A549 (cell line): ENCODE measurements at regions not wholly inside any gene's neighbourhood (a gene's known extent, or its start where the extent isn't known, plus 50 kb on each side); places are given as distances from the start of the nearest gene placed in this dataset.

Experiments
- ATAC-seq, 2 experiments: fragments of 200-7000 bp in 1 of 2; fragments of >200 bp in 1 of 2; cut with Nextera tagmentation in 1 of 2; cut with Tn5 transposase in 1 of 2; 3 replicates each; pipeline versions ENCODE4 v1.8.0 to v1.9.1; 2018 to 2020; ENCODE audit warnings: mild to moderate bottlenecking in 1 of 2, moderate library complexity in 1 of 2
- CTCF ChIA-PET: fragments of 300-600 bp; sonication (Branson Sonifier 250); formaldehyde crosslinking; extraction: SDS; loops from one replicate; lab custom pipeline; 2021; ENCODE audit warnings: antibody characterized with exemption, inconsistent platforms; lab: Yijun Ruan, JAX
- POLR2A ChIA-PET: fragments of 350-600 bp; formaldehyde crosslinking; extraction: SDS; loops from one replicate; lab custom pipeline; 2021; ENCODE audit warnings: antibody characterized with exemption, inconsistent platforms; lab: Yijun Ruan, JAX
- DNase-seq, 2 experiments: peaks; one replicate each; pipeline versions ENCODE4 v3.0.0 to v3.0.0-alpha.2; 2011 to 2016; ENCODE audit warnings: low read depth in 1 of 2, low spot score in 1 of 2
- FAIRE-seq: peaks from 2 replicates; lab custom pipeline; 2011; peaks lifted over from hg19 to GRCh38; lab: Jason Lieb, UNC
- H3K27ac ChIP-seq, 2 experiments: fragments of >200 bp; sonication (Bioruptor Twin); formaldehyde crosslinking; 3 replicates each; pipeline ENCODE4 v1.5.1; 2016 to 2017
- H3K4me1 ChIP-seq: fragments of >200 bp; sonication (Bioruptor Twin); formaldehyde crosslinking; 3 replicates; pipeline ENCODE4 v1.6.1; 2016
- H3K4me2 ChIP-seq: fragments of >200 bp; sonication (Bioruptor Twin); formaldehyde crosslinking; 3 replicates; pipeline ENCODE4 v1.6.1; 2016
- H3K4me3 ChIP-seq: fragments of >200 bp; sonication (Bioruptor Twin); formaldehyde crosslinking; 3 replicates; pipeline ENCODE4 v1.5.1; 2016
- H3K9me3 ChIP-seq: fragments of >200 bp; sonication (Bioruptor Twin); formaldehyde crosslinking; 3 replicates; pipeline ENCODE4 v1.6.1; 2016
- CBX8 ChIP-seq: fragments of 200-600 bp; sonication (generic); IDR thresholded peaks from 2 replicates; pipeline ENCODE4 v1.6.1; 2016
- CEBPB ChIP-seq, 2 experiments: fragments of >200 bp in 1 of 2; sonication (Bioruptor Twin) in 1 of 2; formaldehyde crosslinking in 1 of 2; IDR thresholded peaks; 2 replicates each; pipeline ENCODE4 v1.6.1; 2012 to 2016
- CHD2 ChIP-seq: fragments of 150-350 bp; IDR thresholded peaks from 2 replicates; pipeline ENCODE4 v1.6.1; 2014; ENCODE audit warnings: low read length; ENCODE audit not compliant: partially characterized antibody
- CHD4 ChIP-seq: fragments of 200-600 bp; sonication (generic); IDR thresholded peaks from 2 replicates; pipeline ENCODE4 v1.6.1; 2016; ENCODE audit warnings: antibody characterized with exemption, mild to moderate bottlenecking, borderline replicate concordance
- CTCF ChIP-seq: fragments of >200 bp; sonication (Bioruptor Twin); formaldehyde crosslinking; IDR thresholded peaks from 3 replicates; pipeline ENCODE4 v1.5.1; 2016
- EHF ChIP-seq: fragments of 250-450 bp; sonication (Bioruptor Pico); IDR thresholded peaks from 2 replicates; pipeline ENCODE4 v1.5.0; 2020; ENCODE audit warnings: mild to moderate bottlenecking
- FOSB ChIP-seq: fragments of 250-450 bp; sonication (Bioruptor Pico); IDR thresholded peaks from 2 replicates; pipeline ENCODE4 v1.5.0; 2020; ENCODE audit warnings: mild to moderate bottlenecking, moderate library complexity
- FOXS1 ChIP-seq: fragments of 250-450 bp; sonication (Bioruptor Pico); IDR thresholded peaks from 2 replicates; pipeline ENCODE4 v1.5.0; 2020; ENCODE audit warnings: mild to moderate bottlenecking, moderate library complexity
- HDAC2 ChIP-seq: fragments of 200-600 bp; sonication (generic); IDR thresholded peaks from 2 replicates; pipeline ENCODE4 v1.6.1; 2016
- HES2 ChIP-seq: fragments of >200 bp; sonication (Bioruptor Twin); formaldehyde crosslinking; IDR thresholded peaks from 2 replicates; pipeline ENCODE4 v1.6.1; 2016
- HMGXB4 ChIP-seq: fragments of 250-450 bp; sonication (Bioruptor Pico); IDR thresholded peaks from 2 replicates; pipeline ENCODE4 v1.5.0; 2021; ENCODE audit warnings: mild to moderate bottlenecking, moderate library complexity, borderline replicate concordance
- HOXB13 ChIP-seq: fragments of 250-450 bp; sonication (Bioruptor Pico); IDR thresholded peaks from 2 replicates; pipeline ENCODE4 v1.5.0; 2020; ENCODE audit warnings: low read depth, mild to moderate bottlenecking, moderate library complexity
- HOXB5 ChIP-seq: fragments of 250-450 bp; sonication (Bioruptor Pico); IDR thresholded peaks from 2 replicates; pipeline ENCODE4 v1.5.0; 2020; ENCODE audit warnings: mild to moderate bottlenecking, moderate library complexity
- JUN ChIP-seq, 2 experiments: fragments of >200 bp; sonication (Bioruptor Twin); formaldehyde crosslinking; IDR thresholded peaks; 2 replicates in 1 of 2; 3 replicates in 1 of 2; pipeline ENCODE4 v1.6.1; 2016 to 2017
- KDM1A ChIP-seq: fragments of 200-600 bp; sonication (generic); IDR thresholded peaks from 2 replicates; pipeline ENCODE4 v1.6.1; 2016; ENCODE audit warnings: low read depth, mild to moderate bottlenecking
- MAFK ChIP-seq: fragments of 450-650 bp; IDR thresholded peaks from 2 replicates; pipeline ENCODE4 v1.6.1; 2014; ENCODE audit not compliant: partially characterized antibody
- MAZ ChIP-seq: fragments of 150-350 bp; IDR thresholded peaks from 2 replicates; pipeline ENCODE4 v1.6.1; 2014; ENCODE audit warnings: antibody characterized with exemption, low read depth, low read length, borderline replicate concordance
- NFE2L2 ChIP-seq: fragments of 150-350 bp; conservative IDR thresholded peaks from 2 replicates; pipeline ENCODE4 v1.6.1; 2014; ENCODE audit warnings: low read length
- PBX3 ChIP-seq: IDR thresholded peaks from 2 replicates; pipeline ENCODE4 v1.6.1; 2012
- PHF8 ChIP-seq: fragments of 200-600 bp; sonication (generic); IDR thresholded peaks from 2 replicates; pipeline ENCODE4 v1.6.1; 2016; ENCODE audit warnings: low read depth, mild to moderate bottlenecking, antibody characterized with exemption, moderate library complexity, borderline replicate concordance
- POLR2AphosphoS2 ChIP-seq: conservative IDR thresholded peaks from 2 replicates; pipeline ENCODE4 v1.6.1; 2012; ENCODE audit warnings: low read length, improper control_type of control experiment, inconsistent platforms
- RAD21 ChIP-seq, 2 experiments: fragments of >200 bp in 1 of 2; sonication (Bioruptor Twin) in 1 of 2; formaldehyde crosslinking in 1 of 2; IDR thresholded peaks in 1 of 2; conservative IDR thresholded peaks in 1 of 2; 2 replicates in 1 of 2; 3 replicates in 1 of 2; pipeline ENCODE4 v1.6.1; 2012 to 2018; ENCODE audit warnings: inconsistent platforms in 1 of 2
- RCOR1 ChIP-seq: fragments of 150-350 bp; IDR thresholded peaks from 2 replicates; pipeline ENCODE4 v1.6.1; 2014; ENCODE audit warnings: antibody characterized with exemption, low read length, low read depth
- RFX5 ChIP-seq: fragments of 450-650 bp; IDR thresholded peaks from 2 replicates; pipeline ENCODE4 v1.7.1; 2014; ENCODE audit warnings: antibody characterized with exemption, mild to moderate bottlenecking, moderate library complexity
- SMC3 ChIP-seq: fragments of >200 bp; sonication (Bioruptor Twin); formaldehyde crosslinking; IDR thresholded peaks from 3 replicates; pipeline ENCODE4 v1.6.1; 2018; ENCODE audit warnings: inconsistent platforms
- SREBF2 ChIP-seq: fragments of 450-650 bp; IDR thresholded peaks from 2 replicates; pipeline ENCODE4 v1.6.1; 2014; ENCODE audit warnings: mild to moderate bottlenecking, moderate library complexity
- TFCP2L1 ChIP-seq: fragments of 250-450 bp; sonication (Bioruptor Pico); IDR thresholded peaks from 2 replicates; pipeline ENCODE4 v1.5.0; 2021; ENCODE audit warnings: mild to moderate bottlenecking
- USF2 ChIP-seq: fragments of 450-650 bp; IDR thresholded peaks from 2 replicates; pipeline ENCODE4 v1.6.1; 2014; ENCODE audit warnings: antibody characterized with exemption
- ZC3H11A ChIP-seq: fragments of 450-650 bp; IDR thresholded peaks from 2 replicates; pipeline ENCODE4 v1.6.1; 2014; ENCODE audit warnings: antibody characterized with exemption, mild to moderate bottlenecking
- ZFP36 ChIP-seq: fragments of 450-650 bp; IDR thresholded peaks from 2 replicates; pipeline ENCODE4 v1.6.1; 2014; ENCODE audit warnings: borderline replicate concordance; ENCODE audit not compliant: partially characterized antibody
- ZNF302 ChIP-seq: fragments of 250-450 bp; sonication (Bioruptor Pico); IDR thresholded peaks from 2 replicates; pipeline ENCODE4 v1.9.0; 2021; ENCODE audit warnings: inconsistent platforms, mild to moderate bottlenecking, moderate library complexity
- ZSCAN20 ChIP-seq: fragments of 250-450 bp; sonication (Bioruptor Pico); IDR thresholded peaks from 2 replicates; pipeline ENCODE4 v1.8.0; 2022; ENCODE audit warnings: mild to moderate bottlenecking, moderate library complexity
- WGBS: methylation state at CpG from one replicate; pipeline ENCODE4 v1.1.6; 2017; ENCODE audit errors: missing lambda C conversion rate; 5-methylcytosine and 5-hydroxymethylcytosine counted together

GRCh38 chr6:39997101-39997635, 62.9 kb upstream of the MOCS1 start:
- ChIA-PET CTCF (no interaction called here), POLR2A (no interaction called here)
- DNase-seq (no peak), ATAC-seq (no peak), FAIRE-seq (no peak)
- no peaks in the 10 kb centered on the region for H3K4me1 ChIP-seq
- no peak overlapping the region for H3K27ac ChIP-seq
- no peak overlapping the region for H3K4me2 ChIP-seq
- no peak overlapping the region for H3K4me3 ChIP-seq
- TF ChIP-seq RCOR1, result no peak
- TF ChIP-seq SREBF2, result no peak
- TF ChIP-seq CHD4, result no peak
- TF ChIP-seq PHF8, result no peak
- TF ChIP-seq JUN (IDR thresholded peaks at IDR 0.05), result no peak
- no peak for TF ChIP-seq HMGXB4
- no peak for TF ChIP-seq HOXB5
- no peak for TF ChIP-seq MAFK
- TF ChIP-seq CBX8, result no peak
- no peak for TF ChIP-seq POLR2AphosphoS2
- no peak for TF ChIP-seq EHF (CRISPR knock-in tag)
- no peak for TF ChIP-seq HES2
- no peak for TF ChIP-seq USF2
- no peak for TF ChIP-seq FOXS1 (CRISPR knock-in tag)
- TF ChIP-seq, all 56 proteins: peak for 0
- WGBS, result 0% methylated on average over 8 of the region's 8 CpGs
- no peaks in the 10 kb centered on the region for H3K9me3 ChIP-seq

- Histone ChIP-seq H3K27ac (no peak overlapping the region), H3K4me2 (no peak overlapping the region), H3K9me3 (no peaks in the 10 kb centered on the region), H3K4me1 (no peaks in the 10 kb centered on the region), H3K4me3 (no peak overlapping the region)
- no peak for DNase-seq
- no peak for FAIRE-seq
- no peak for ATAC-seq
- WGBS, result 0% methylated on average over 3 of the region's 4 CpGs
- ChIA-PET POLR2A (no interaction called here), CTCF (no interaction called here)
- TF ChIP-seq CTCF (no peak), POLR2AphosphoS2 (no peak), ZSCAN20 (CRISPR knock-in tag) (no peak)
Observed at GRCh38 chr6:39995633-39996032, 61.4 kb upstream of the MOCS1 start.

GRCh38 chr6:39992861-39993622, 58.8 kb upstream of the MOCS1 start:
- TF ChIP-seq POLR2AphosphoS2, result no peak
- TF ChIP-seq RAD21 (conservative IDR thresholded peaks at IDR 0.05 in 1 of 2, IDR thresholded peaks at IDR 0.05 in 1 of 2), result no peak
- no peak for TF ChIP-seq SMC3
- no peak for TF ChIP-seq ZNF302 (CRISPR knock-in tag)
- no peak for TF ChIP-seq RFX5
- TF ChIP-seq KDM1A, result no peak
- TF ChIP-seq HDAC2, result no peak
- TF ChIP-seq ZFP36, result no peak
- TF ChIP-seq ZC3H11A, result no peak
- TF ChIP-seq TFCP2L1 (CRISPR knock-in tag), result no peak
- no peak for TF ChIP-seq FOSB (CRISPR knock-in tag)
- TF ChIP-seq CEBPB (IDR thresholded peaks at IDR 0.05), result no peak
- no peak for TF ChIP-seq HOXB13
- no peak for TF ChIP-seq NFE2L2
- no peak for TF ChIP-seq MAZ
- TF ChIP-seq PBX3, result no peak
- no peak for TF ChIP-seq CHD2
- 7% methylated on average over 7 of the region's 7 CpGs for WGBS
- ChIA-PET POLR2A (no interaction called here), CTCF (no interaction called here)
- ATAC-seq, result no peak
- Histone ChIP-seq H3K4me3 (no peak overlapping the region), H3K9me3 (no peaks in the 10 kb centered on the region), H3K27ac (no peak overlapping the region), H3K4me2 (no peak overlapping the region), H3K4me1 (no peaks in the 10 kb centered on the region)
- no peak for DNase-seq
- FAIRE-seq, result no peak
